Activated CD4-positive, alpha-beta T cell treated with anti-CD3 and anti-CD28 coated beads for 24 hours (primary cell): ENCODE measurements at regions not wholly inside any gene's neighbourhood (a gene's known extent, or its start where the extent isn't known, plus 50 kb on each side); places are given as distances from the start of the nearest gene placed in this dataset.

Experiments used
- DNase-seq, 2 donors: peaks; one replicate each; pipeline ENCODE4 v3.0.0-alpha.2; 2020; ENCODE audit warnings: low read depth in 2 of 2

- no peak for DNase-seq
Observed at GRCh38 chr18:27826101-27826500, 350.8 kb downstream of the CDH2 start.

GRCh38 chr18:27825689-27826088 lies 351.2 kb downstream of the CDH2 start:
- no peak for DNase-seq

- no peak for DNase-seq
Observed at GRCh38 chr18:27824841-27825681, 351.9 kb downstream of the CDH2 start.

GRCh38 chr18:27824275-27824674 lies 352.7 kb downstream of the CDH2 start:
- no peak for DNase-seq

- DNase-seq, result no peak
Observed at GRCh38 chr18:27823053-27823452, 353.9 kb downstream of the CDH2 start.

GRCh38 chr18:27808683-27809082 lies 368.2 kb downstream of the CDH2 start:
- DNase-seq, result no peak

- DNase-seq, result no peak
Observed at GRCh38 chr18:27803957-27804356, 373.0 kb downstream of the CDH2 start.

GRCh38 chr18:27797484-27797883 lies 379.4 kb downstream of the CDH2 start:
- no peak for DNase-seq

- no peak for DNase-seq
Observed at GRCh38 chr18:27794181-27794926, 382.6 kb downstream of the CDH2 start.

- no peak for DNase-seq
Observed at GRCh38 chr18:27793013-27793785, 383.7 kb downstream of the CDH2 start.

GRCh38 chr18:27789406-27789805 lies 387.5 kb downstream of the CDH2 start:
- DNase-seq, result no peak

GRCh38 chr18:27787547-27787946 lies 389.4 kb downstream of the CDH2 start:
- no peak for DNase-seq

- DNase-seq, result no peak
Observed at GRCh38 chr18:27785815-27786471, 391.0 kb downstream of the CDH2 start.

- DNase-seq, result no peak
Observed at GRCh38 chr18:27780061-27780745, 396.7 kb downstream of the CDH2 start.

- DNase-seq, result no peak
Observed at GRCh38 chr18:27778925-27779324, 398.0 kb downstream of the CDH2 start.

- DNase-seq, result no peak
Observed at GRCh38 chr18:27778441-27778840, 398.5 kb downstream of the CDH2 start.

- DNase-seq, result no peak
Observed at GRCh38 chr18:27772081-27772480, 404.8 kb downstream of the CDH2 start.

GRCh38 chr18:27771571-27771970 lies 405.4 kb downstream of the CDH2 start:
- DNase-seq, result no peak

GRCh38 chr18:27769152-27769551 lies 407.8 kb downstream of the CDH2 start:
- no peak for DNase-seq

GRCh38 chr18:27763936-27764335 lies 413.0 kb downstream of the CDH2 start:
- DNase-seq, result no peak

GRCh38 chr18:27763341-27763740 lies 413.6 kb downstream of the CDH2 start:
- no peak for DNase-seq
